WTC11 (cell line): ENCODE measurements at regions not wholly inside any gene's neighbourhood (a gene's known extent, or its start where the extent isn't known, plus 50 kb on each side); places are given as distances from the start of the nearest gene placed in this dataset.

Source experiments
- ATAC-seq: fragments of 200-7000 bp; cut with Tn5 transposase; 2 replicates; pipeline ENCODE4 v1.10.0; 2021; ENCODE audit warnings: mild to moderate bottlenecking, moderate library complexity
- CTCF ChIA-PET: fragments of 300-600 bp; sonication (Branson Sonifier 250); formaldehyde crosslinking; loops from one replicate; lab custom pipeline; 2021; ENCODE audit warnings: antibody characterized with exemption; lab: Charles Lee
- POLR2A ChIA-PET: fragments of 350-600 bp; sonication (Branson Sonifier 250); formaldehyde crosslinking; loops from one replicate; lab custom pipeline; 2021; ENCODE audit warnings: antibody characterized with exemption; lab: Charles Lee
- DNase-seq: peaks from one replicate; pipeline ENCODE4 v3.0.0; 2021; ENCODE audit warnings: low spot score
- H3K27ac Mint-ChIP-seq: 2 replicates; pipeline ENCODE4 v1.8.0; 2021; ENCODE audit warnings: mixed read lengths
- H3K27me3 Mint-ChIP-seq: 2 replicates; pipeline ENCODE4 v1.8.0; 2021; ENCODE audit warnings: low read depth, mild to moderate bottlenecking, moderate library complexity, mixed read lengths
- H3K36me3 Mint-ChIP-seq: 2 replicates; pipeline ENCODE4 v1.8.0; 2021; ENCODE audit warnings: mixed read lengths
- H3K4me1 Mint-ChIP-seq: 2 replicates; pipeline ENCODE4 v1.8.0; 2022; ENCODE audit warnings: mixed read lengths
- H3K4me3 Mint-ChIP-seq: 2 replicates; pipeline ENCODE4 v1.8.0; 2021; ENCODE audit warnings: mild to moderate bottlenecking, moderate library complexity, mixed read lengths
- H3K9me3 Mint-ChIP-seq: 2 replicates; pipeline ENCODE4 v1.8.0; 2021; ENCODE audit warnings: mixed read lengths
- ATF1 ChIP-seq: sonication (generic); formaldehyde crosslinking; IDR thresholded peaks from 2 replicates; pipeline ENCODE4 v1.8.1; 2023; ENCODE audit warnings: mild to moderate bottlenecking, moderate library complexity, missing genetic modification reagents
- ATF2 ChIP-seq: sonication (generic); formaldehyde crosslinking; IDR thresholded peaks from 2 replicates; pipeline ENCODE4 v1.8.1; 2022; ENCODE audit warnings: low read depth, missing genetic modification reagents, borderline replicate concordance
- CBFB ChIP-seq: sonication (generic); formaldehyde crosslinking; IDR thresholded peaks from 2 replicates; pipeline ENCODE4 v1.8.1; 2022; ENCODE audit warnings: mild to moderate bottlenecking, low read depth, missing genetic modification reagents
- CDX4 ChIP-seq: fragments of 250-450 bp; sonication (Bioruptor Pico); IDR thresholded peaks from 2 replicates; pipeline ENCODE4 v1.9.0; 2021; ENCODE audit warnings: moderate library complexity, mild to moderate bottlenecking, inconsistent platforms, borderline replicate concordance
- FOXP4 ChIP-seq: sonication (generic); formaldehyde crosslinking; IDR thresholded peaks from 2 replicates; pipeline ENCODE4 v1.8.0; 2022; ENCODE audit warnings: mild to moderate bottlenecking, missing genetic modification reagents
- JUN ChIP-seq: sonication (generic); formaldehyde crosslinking; IDR thresholded peaks from 2 replicates; pipeline ENCODE4 v1.8.0; 2023; ENCODE audit warnings: mild to moderate bottlenecking, missing genetic modification reagents
- MYBL2 ChIP-seq: sonication (generic); formaldehyde crosslinking; IDR thresholded peaks from 2 replicates; pipeline ENCODE4 v1.8.1; 2023; ENCODE audit warnings: mild to moderate bottlenecking, moderate library complexity, missing genetic modification reagents
- NFE2L1 ChIP-seq: sonication (generic); formaldehyde crosslinking; IDR thresholded peaks from 2 replicates; pipeline ENCODE4 v1.8.1; 2023; ENCODE audit warnings: missing genetic modification reagents
- NFYB ChIP-seq: sonication (generic); formaldehyde crosslinking; conservative IDR thresholded peaks from 2 replicates; pipeline ENCODE4 v1.8.0; 2022; ENCODE audit warnings: low read depth, missing genetic modification reagents
- NR2C2 ChIP-seq: sonication (generic); formaldehyde crosslinking; IDR thresholded peaks from 2 replicates; pipeline ENCODE4 v1.8.0; 2022; ENCODE audit warnings: mild to moderate bottlenecking, missing genetic modification reagents
- STAT6 ChIP-seq: sonication (generic); formaldehyde crosslinking; conservative IDR thresholded peaks from 2 replicates; pipeline ENCODE4 v1.8.1; 2023; ENCODE audit warnings: mild to moderate bottlenecking, low read depth, missing genetic modification reagents, moderate library complexity
- ZNF281 ChIP-seq: sonication (generic); formaldehyde crosslinking; IDR thresholded peaks from 2 replicates; pipeline ENCODE4 v1.8.0; 2023; ENCODE audit warnings: mild to moderate bottlenecking, missing genetic modification reagents
- ZNF317 ChIP-seq: sonication (generic); formaldehyde crosslinking; IDR thresholded peaks from 2 replicates; pipeline ENCODE4 v1.8.1; 2023; ENCODE audit warnings: low read depth, mild to moderate bottlenecking, moderate library complexity, missing genetic modification reagents, borderline replicate concordance
- ZNF512 ChIP-seq: sonication (generic); formaldehyde crosslinking; IDR thresholded peaks from 2 replicates; pipeline ENCODE4 v1.8.1; 2022; ENCODE audit warnings: missing genetic modification reagents, borderline replicate concordance
- ZNF532 ChIP-seq: fragments of 250-450 bp; sonication (Bioruptor Pico); IDR thresholded peaks from 2 replicates; pipeline ENCODE4 v1.9.0; 2021; ENCODE audit warnings: mild to moderate bottlenecking, borderline replicate concordance

- CTCF ChIA-PET: no interaction called here
- TF ChIP-seq MYBL2 (CRISPR knock-in tag): no peak
- no peak for TF ChIP-seq ATF1
- TF ChIP-seq ZNF512 (CRISPR knock-in tag): no peak
- no peak for TF ChIP-seq CDX4 (CRISPR knock-in tag)
- no peak for TF ChIP-seq JUN
- no peak for TF ChIP-seq ZNF281
- TF ChIP-seq NFE2L1 (CRISPR knock-in tag): no peak
- TF ChIP-seq ZNF317 (CRISPR knock-in tag): no peak
- TF ChIP-seq NFYB: no peak
- TF ChIP-seq NR2C2 (CRISPR knock-in tag): no peak
- TF ChIP-seq ATF2 (CRISPR knock-in tag): no peak
- TF ChIP-seq STAT6 (CRISPR knock-in tag): no peak
- TF ChIP-seq, all 79 proteins: peak for 0
- DNase-seq (no peak), ATAC-seq (no peak)
- no peaks in the 10 kb centered on the region for H3K4me1 Mint-ChIP-seq
- no peak overlapping the region for H3K4me3 Mint-ChIP-seq
- H3K36me3 Mint-ChIP-seq: peaks cover 27% of the 10 kb centered on the region
- H3K9me3 Mint-ChIP-seq: peaks cover 33% of the 10 kb centered on the region
- H3K27me3 Mint-ChIP-seq: no peaks in the 10 kb centered on the region
- H3K27ac Mint-ChIP-seq: no peak overlapping the region
- POLR2A ChIA-PET: no interaction called here
These were observed 449.9 kb downstream of the LRIG3 start for GRCh38 chr12:58470266-58471010.

GRCh38 chr12:58479401-58479800 is 440.9 kb downstream of the LRIG3 start:
- Mint-ChIP-seq H3K27me3 (no peaks in the 10 kb centered on the region; the same call in 1 of the 2 replicates), H3K27ac (no peak overlapping the region), H3K36me3 (peaks cover 10% of the 10 kb centered on the region), H3K4me3 (no peak overlapping the region), H3K9me3 (peaks cover 20% of the 10 kb centered on the region), H3K4me1 (peaks cover 46% of the 10 kb centered on the region)
- no peak for ATAC-seq
- CTCF ChIA-PET: interaction anchor here (0.6 kb wide), 1 partner anchor 140 kb away, joined by 3 read pairs; no protein-coding TSS in a partner anchor
- POLR2A ChIA-PET: no interaction called here
- DNase-seq: no peak
- TF ChIP-seq CDX4 (CRISPR knock-in tag) (no peak), CBFB (no peak), ATF1 (no peak), ZNF532 (CRISPR knock-in tag) (no peak), NFE2L1 (CRISPR knock-in tag) (no peak), FOXP4 (CRISPR knock-in tag) (no peak)
